Activated T-cell treated with anti-CD3 and anti-CD28 coated beads, Interleukin-2, amount 50 U/mL, for 72 hours (primary cell): ENCODE measurements at regions not wholly inside any gene's neighbourhood (a gene's known extent, or its start where the extent isn't known, plus 50 kb on each side); places are given as distances from the start of the nearest gene placed in this dataset.
"Not testable (repeated sequence)": the region's sequence is repeated elsewhere in the genome, so short reads cannot be mapped to it uniquely, and the experiment has no call there.

Experiments used
- ATAC-seq, 2 donors: fragments of 150-1000 bp; cut with Tn5 transposase; replicated peaks in 1 of 2; 2 replicates each; pipeline ENCODE4 v1.10.0; 2021; ENCODE audit warnings: moderate library complexity in 2 of 2, mild to moderate bottlenecking in 1 of 2
- DNase-seq, 2 donors: peaks; one replicate each; pipeline ENCODE4 v3.0.0; 2021 to 2022; ENCODE audit warnings: mixed read lengths in 1 of 2
- H3K27ac Mint-ChIP-seq: one replicate; pipeline ENCODE4 v1.8.0; 2022; ENCODE audit warnings: mild to moderate bottlenecking, moderate library complexity, mixed read lengths
- H3K27me3 Mint-ChIP-seq: one replicate; pipeline ENCODE4 v1.8.0; 2022; ENCODE audit warnings: low read depth, mixed read lengths
- H3K36me3 Mint-ChIP-seq, 2 donors: one replicate each; pipeline ENCODE4 v1.8.0; 2022; ENCODE audit warnings: mixed read lengths in 2 of 2, mild to moderate bottlenecking in 1 of 2; ENCODE audit not compliant: insufficient read depth in 2 of 2
- H3K4me1 Mint-ChIP-seq: one replicate; pipeline ENCODE4 v1.8.0; 2022; ENCODE audit warnings: low read depth, mixed read lengths
- H3K4me3 Mint-ChIP-seq, 2 donors: one replicate each; pipeline ENCODE4 v1.8.0; 2022; ENCODE audit warnings: mild to moderate bottlenecking in 2 of 2, mixed read lengths in 2 of 2, moderate library complexity in 2 of 2
- H3K9me3 Mint-ChIP-seq, 2 donors: one replicate each; pipeline ENCODE4 v1.8.0; 2022; ENCODE audit warnings: mixed read lengths in 2 of 2

DNA sequence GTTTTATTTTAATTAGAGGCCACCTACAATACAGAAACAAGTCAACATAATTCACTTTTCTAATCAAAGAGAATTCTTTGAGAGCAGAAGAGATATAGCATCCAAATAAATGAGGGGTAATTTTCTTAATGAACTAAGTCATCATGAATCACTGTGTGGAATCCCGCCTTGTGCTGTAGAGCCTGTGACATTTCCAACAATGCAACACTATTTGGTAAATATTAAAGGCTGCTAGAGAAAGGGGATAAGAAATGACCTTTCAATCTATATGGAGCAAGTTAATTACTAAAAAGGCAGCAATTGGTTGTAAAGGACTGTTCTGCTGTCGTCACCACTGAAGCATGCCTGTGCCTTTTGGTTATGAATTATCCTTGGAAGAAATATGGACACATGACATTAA is 345.7 kb upstream of the MAF start:
- Mint-ChIP-seq H3K27ac (no peak overlapping the region), H3K9me3 (no peaks in the 10 kb centered on the region), H3K27me3 (no peaks in the 10 kb centered on the region), H3K36me3 (no peaks in the 10 kb centered on the region), H3K4me3 (no peak overlapping the region), H3K4me1 (no peaks in the 10 kb centered on the region)
- ATAC-seq (no peak), DNase-seq (no peak)

- Mint-ChIP-seq H3K36me3 (no peaks in the 10 kb centered on the region), H3K27ac (no peak overlapping the region), H3K4me3 (no peak overlapping the region), H3K9me3 (no peaks in the 10 kb centered on the region), H3K27me3 (no peaks in the 10 kb centered on the region), H3K4me1 (no peaks in the 10 kb centered on the region)
- DNase-seq (no peak), ATAC-seq (no peak)
Observed at GRCh38 chr16:79943736-79944135, 343.2 kb upstream of the MAF start.

DNA sequence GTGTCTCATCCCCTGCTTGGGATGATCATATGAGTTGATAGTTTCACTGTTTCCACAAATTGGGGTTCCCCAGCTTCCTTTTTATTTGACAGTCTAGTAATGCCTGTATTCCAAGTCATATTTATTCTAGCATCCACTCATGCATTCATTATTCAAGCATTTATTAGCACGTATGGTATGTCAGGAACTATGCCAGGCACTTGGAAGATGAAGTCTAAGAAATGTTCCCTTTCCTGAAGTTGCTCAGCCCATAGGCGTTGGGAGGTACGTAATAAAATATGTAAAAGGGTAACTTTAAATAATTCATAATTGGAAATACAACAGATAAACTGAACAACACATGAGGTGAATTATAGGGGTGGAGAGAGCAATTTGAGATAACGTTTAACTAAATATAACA is 338.0 kb upstream of the MAF start:
- ATAC-seq: no peak
- Mint-ChIP-seq H3K27me3 (no peaks in the 10 kb centered on the region), H3K36me3 (no peaks in the 10 kb centered on the region), H3K4me3 (no peak overlapping the region), H3K27ac (no peak overlapping the region), H3K9me3 (no peaks in the 10 kb centered on the region), H3K4me1 (no peaks in the 10 kb centered on the region)
- no peak for DNase-seq

GRCh38 chr16:79937671-79938070 is 337.1 kb upstream of the MAF start:
- not testable (repeated sequence) for H3K36me3 Mint-ChIP-seq, ATAC-seq
- H3K27ac Mint-ChIP-seq: peak overlapping the region; percentile 40

DNA sequence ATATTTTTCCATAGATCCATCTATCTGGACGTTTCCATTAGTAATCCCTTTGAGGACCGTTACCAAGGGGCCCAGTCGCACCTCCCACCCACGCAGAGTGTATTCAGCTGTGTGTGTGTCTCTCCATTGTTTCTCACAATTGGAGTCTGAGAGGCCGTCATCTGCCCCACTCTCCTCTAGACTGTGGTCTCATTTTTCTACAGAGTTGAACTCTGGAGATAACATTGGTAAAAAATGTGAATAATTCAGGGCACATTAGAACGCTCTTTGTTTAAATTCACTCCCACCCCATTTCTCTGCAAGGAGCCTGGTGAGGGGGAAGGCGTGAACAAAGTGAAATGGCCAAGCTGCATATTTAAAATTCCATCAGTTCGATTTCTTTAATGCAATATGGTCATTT is 333.1 kb upstream of the MAF start:
- no peaks in the 10 kb centered on the region for H3K36me3 Mint-ChIP-seq

More at GRCh38 chr16:79937671-79938070, 337.1 kb upstream of the MAF start:
- DNase-seq, H3K27me3 Mint-ChIP-seq, H3K4me1 Mint-ChIP-seq, H3K9me3 Mint-ChIP-seq, H3K4me3 Mint-ChIP-seq: not testable (repeated sequence)

GRCh38 chr16:79932572-79932971 is 332.0 kb upstream of the MAF start:
- Mint-ChIP-seq H3K9me3 (no peaks in the 10 kb centered on the region), H3K27ac (no peak overlapping the region), H3K36me3 (no peaks in the 10 kb centered on the region), H3K27me3 (no peaks in the 10 kb centered on the region), H3K4me3 (no peak overlapping the region), H3K4me1 (no peaks in the 10 kb centered on the region)
- no peak for DNase-seq
- ATAC-seq: no peak

More for the DNA sequence above, 333.1 kb upstream of the MAF start:
- no peak for DNase-seq
- Mint-ChIP-seq H3K4me3 (no peak overlapping the region), H3K4me1 (no peaks in the 10 kb centered on the region), H3K9me3 (no peaks in the 10 kb centered on the region), H3K27ac (no peak overlapping the region), H3K27me3 (no peaks in the 10 kb centered on the region)
- no peak for ATAC-seq

- Mint-ChIP-seq H3K4me1 (no peaks in the 10 kb centered on the region), H3K36me3 (no peaks in the 10 kb centered on the region), H3K27me3 (no peaks in the 10 kb centered on the region), H3K4me3 (no peak overlapping the region), H3K9me3 (no peaks in the 10 kb centered on the region), H3K27ac (no peak overlapping the region)
- ATAC-seq (no peak), DNase-seq (no peak)
Observed at GRCh38 chr16:79931721-79932120, 331.2 kb upstream of the MAF start.

DNA sequence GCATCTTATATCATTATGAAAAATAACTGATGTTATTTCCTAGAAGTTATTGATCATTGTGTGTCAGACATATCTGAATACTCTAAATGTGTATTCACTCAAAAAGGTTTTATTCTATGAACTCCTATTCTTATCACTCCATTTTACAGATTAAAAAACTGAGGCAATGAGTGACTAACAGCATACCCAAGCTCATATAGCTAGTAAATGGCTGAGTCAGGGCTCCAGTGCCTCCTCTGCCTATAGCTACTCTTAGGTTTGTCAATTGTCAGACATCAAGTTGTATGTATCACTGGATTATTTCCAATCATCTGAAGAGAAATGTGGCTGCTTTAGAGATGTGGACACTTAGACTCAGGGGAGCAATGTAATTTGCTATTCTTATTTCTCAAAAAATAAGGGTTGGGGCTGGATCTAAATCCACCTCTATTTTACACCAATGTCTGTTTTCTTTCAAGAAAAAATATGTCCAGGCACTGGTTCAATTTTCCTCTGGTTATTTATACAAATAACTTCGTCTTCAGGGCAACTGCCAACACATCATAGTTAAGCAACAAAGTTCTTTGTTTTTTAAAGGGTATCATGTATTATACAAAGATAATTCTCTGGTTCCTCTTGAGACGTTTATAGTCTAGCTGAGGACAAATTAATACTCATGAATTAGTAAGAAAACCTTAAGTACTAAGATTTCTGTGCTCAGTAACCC is 328.9 kb upstream of the MAF start:
- Mint-ChIP-seq H3K27me3 (no peaks in the 10 kb centered on the region), H3K9me3 (no peaks in the 10 kb centered on the region), H3K36me3 (no peaks in the 10 kb centered on the region), H3K4me3 (no peak overlapping the region), H3K4me1 (no peaks in the 10 kb centered on the region), H3K27ac (no peak overlapping the region)
- no peak for DNase-seq
- ATAC-seq: no peak

- H3K9me3 Mint-ChIP-seq: no peaks in the 10 kb centered on the region
Observed at GRCh38 chr16:79928142-79928873, 327.8 kb upstream of the MAF start.

GRCh38 chr16:79926451-79927205 is 326.1 kb upstream of the MAF start:
- ATAC-seq: no peak
- Mint-ChIP-seq H3K4me1 (no peaks in the 10 kb centered on the region), H3K4me3 (no peak overlapping the region), H3K27ac (no peak overlapping the region), H3K27me3 (no peaks in the 10 kb centered on the region), H3K9me3 (no peaks in the 10 kb centered on the region), H3K36me3 (no peaks in the 10 kb centered on the region)
- no peak for DNase-seq

More at GRCh38 chr16:79928142-79928873, 327.8 kb upstream of the MAF start:
- no peaks in the 10 kb centered on the region for H3K27me3 Mint-ChIP-seq
- H3K4me3 Mint-ChIP-seq: no peak overlapping the region
- no peaks in the 10 kb centered on the region for H3K4me1 Mint-ChIP-seq
- H3K36me3 Mint-ChIP-seq: no peaks in the 10 kb centered on the region
- no peak for DNase-seq
- H3K27ac Mint-ChIP-seq: no peak overlapping the region
- ATAC-seq: no peak

DNA sequence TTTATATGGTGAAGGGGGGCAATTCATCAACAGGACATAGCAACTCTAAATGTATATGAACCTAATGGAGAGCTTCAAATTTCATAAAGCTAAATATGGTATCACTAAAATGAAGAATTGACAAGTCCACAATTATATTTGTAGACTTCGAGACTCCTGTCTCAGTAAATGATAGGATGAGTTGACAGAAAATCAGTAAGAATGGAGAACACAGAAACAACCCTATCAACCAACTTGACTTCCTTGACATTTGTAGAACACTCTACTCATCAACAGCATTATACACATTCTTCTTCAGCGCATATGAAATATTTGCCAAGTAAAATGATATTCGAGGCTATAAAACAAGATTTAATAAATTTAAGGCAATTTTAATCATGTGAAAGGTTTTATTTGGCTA is 322.9 kb upstream of the MAF start:
- H3K36me3 Mint-ChIP-seq: no peaks in the 10 kb centered on the region
- H3K27ac Mint-ChIP-seq: no peak overlapping the region
- H3K27me3 Mint-ChIP-seq: no peaks in the 10 kb centered on the region
- DNase-seq (no peak), ATAC-seq (no peak)
- no peaks in the 10 kb centered on the region for H3K4me1 Mint-ChIP-seq
- no peak overlapping the region for H3K4me3 Mint-ChIP-seq
- H3K9me3 Mint-ChIP-seq: no peaks in the 10 kb centered on the region

DNA sequence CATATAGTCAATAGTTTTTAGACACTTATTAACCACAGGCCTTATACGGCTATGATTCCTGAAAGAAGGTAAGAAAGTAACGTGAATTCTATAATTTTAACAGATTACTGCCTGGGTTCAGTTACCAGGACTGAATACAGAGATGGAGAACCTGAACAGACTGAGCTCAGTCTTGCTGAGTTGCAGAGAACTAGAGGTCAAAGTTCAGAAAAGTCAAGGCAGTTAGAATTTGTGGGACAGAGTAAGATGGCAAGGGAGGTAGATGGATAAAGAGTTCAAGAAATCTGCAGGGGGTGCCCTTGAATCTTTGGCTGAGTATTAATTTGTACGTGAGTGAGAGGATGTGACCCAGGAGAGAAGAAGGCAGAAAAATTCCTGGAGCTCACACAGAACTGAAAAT is 320.1 kb upstream of the MAF start:
- H3K4me1 Mint-ChIP-seq: no peaks in the 10 kb centered on the region
- no peak overlapping the region for H3K4me3 Mint-ChIP-seq
- no peak overlapping the region for H3K27ac Mint-ChIP-seq
- ATAC-seq (no peak), DNase-seq (no peak)
- no peaks in the 10 kb centered on the region for H3K9me3 Mint-ChIP-seq
- H3K27me3 Mint-ChIP-seq: no peaks in the 10 kb centered on the region
- no peaks in the 10 kb centered on the region for H3K36me3 Mint-ChIP-seq

GRCh38 chr16:79918916-79919315 is 318.4 kb upstream of the MAF start:
- Mint-ChIP-seq H3K36me3 (no peaks in the 10 kb centered on the region), H3K9me3 (no peaks in the 10 kb centered on the region), H3K27me3 (no peaks in the 10 kb centered on the region), H3K4me3 (no peak overlapping the region), H3K27ac (no peak overlapping the region), H3K4me1 (no peaks in the 10 kb centered on the region)
- no peak for DNase-seq
- ATAC-seq: no peak
